ENCODE measurements at regions not wholly inside any gene's neighbourhood (a gene's known extent, or its start where the extent isn't known, plus 50 kb on each side); places are given as distances from the start of the nearest gene placed in this dataset.
"Not testable (repeated sequence)": the region's sequence is repeated elsewhere in the genome, so short reads cannot be mapped to it uniquely, and the experiment has no call there.

DNA sequence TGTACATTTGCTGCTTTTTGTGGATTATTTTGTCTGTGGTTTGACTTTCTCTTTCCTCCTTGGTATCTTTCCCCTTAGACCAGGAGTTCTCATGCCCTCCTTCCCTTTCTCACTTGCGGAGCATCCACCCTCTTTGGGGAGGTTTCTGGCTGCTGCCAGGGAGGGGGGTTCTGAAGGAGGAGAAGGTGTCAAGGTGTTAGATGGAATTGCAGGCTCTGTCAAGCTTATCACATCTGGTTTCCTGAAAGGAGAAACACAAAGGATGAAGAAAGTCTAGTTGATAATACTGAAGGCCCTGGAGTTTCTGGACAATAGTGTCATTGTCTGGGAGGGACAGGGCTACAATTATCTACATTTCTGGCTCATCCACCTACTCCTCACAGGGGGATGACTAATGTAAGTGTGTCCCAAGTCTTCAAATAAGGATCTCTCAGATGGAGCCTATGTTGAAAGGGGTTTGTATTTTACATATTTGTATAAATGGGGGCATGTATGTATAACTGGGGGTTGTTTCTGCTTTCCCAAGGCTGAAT, 217.3 kb upstream of the CCDC196 start:
- CTCF ChIA-PET, result no interaction called here
- POLR2A ChIA-PET, result no interaction called here

- ChIA-PET CTCF (no interaction called here), POLR2A (no interaction called here)
These were observed 213.9 kb upstream of the CCDC196 start for GRCh38 chr14:66272221-66272620.

GRCh38 chr14:66273261-66273832, 212.8 kb upstream of the CCDC196 start:
- ChIA-PET CTCF (interaction anchor here (0.5 kb wide), 1 partner anchor 86 kb away, joined by 3 read pairs; no protein-coding TSS in a partner anchor), POLR2A (no interaction called here)

DNA sequence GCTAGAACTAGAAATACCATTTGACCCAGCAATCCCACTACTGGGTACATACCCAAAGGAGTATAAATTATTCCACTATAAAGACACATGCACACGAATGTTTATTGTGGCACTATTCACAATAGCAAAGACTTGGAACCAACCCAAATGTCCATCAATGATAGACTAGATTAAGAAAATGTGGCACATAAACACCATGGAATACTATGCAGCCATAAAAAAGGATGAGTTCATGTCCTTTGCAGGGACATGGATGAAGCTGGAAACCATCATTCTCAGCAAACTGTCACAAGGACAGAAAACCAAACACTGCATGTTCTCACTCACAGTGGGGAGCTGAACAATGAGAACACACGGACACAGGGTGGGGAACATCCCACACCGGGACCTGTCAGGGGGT, 207.8 kb upstream of the CCDC196 start:
- CTCF ChIA-PET, POLR2A ChIA-PET: not testable (repeated sequence)

GRCh38 chr14:66281036-66281776, 205.0 kb upstream of the CCDC196 start:
- ChIA-PET POLR2A (no interaction called here), CTCF (no interaction called here)

DNA sequence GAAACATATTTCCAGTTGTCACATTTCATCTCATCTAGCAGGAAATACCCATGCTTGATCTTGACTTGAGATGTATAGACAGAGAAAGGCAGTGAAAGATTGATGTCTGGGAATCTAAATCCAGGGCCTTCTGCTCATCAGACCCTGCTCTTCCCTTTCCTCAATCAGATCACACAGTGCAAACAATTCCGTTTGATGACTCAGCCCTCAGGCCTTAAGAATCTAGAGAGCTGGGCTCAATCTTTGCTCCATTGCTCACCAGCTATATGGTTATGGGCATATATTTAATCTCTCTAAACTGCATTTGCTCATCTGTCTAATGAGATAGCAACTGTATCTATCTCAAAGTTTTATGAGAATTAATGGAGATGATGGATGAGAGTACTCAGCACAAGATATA, 201.8 kb upstream of the CCDC196 start:
- ChIA-PET CTCF (no interaction called here), POLR2A (no interaction called here)

GRCh38 chr14:66288511-66288910, 197.7 kb upstream of the CCDC196 start:
- ChIA-PET CTCF (no interaction called here), POLR2A (no interaction called here)

- ChIA-PET CTCF (no interaction called here), POLR2A (no interaction called here)
These were observed 194.4 kb upstream of the CCDC196 start for GRCh38 chr14:66291756-66292155.

DNA sequence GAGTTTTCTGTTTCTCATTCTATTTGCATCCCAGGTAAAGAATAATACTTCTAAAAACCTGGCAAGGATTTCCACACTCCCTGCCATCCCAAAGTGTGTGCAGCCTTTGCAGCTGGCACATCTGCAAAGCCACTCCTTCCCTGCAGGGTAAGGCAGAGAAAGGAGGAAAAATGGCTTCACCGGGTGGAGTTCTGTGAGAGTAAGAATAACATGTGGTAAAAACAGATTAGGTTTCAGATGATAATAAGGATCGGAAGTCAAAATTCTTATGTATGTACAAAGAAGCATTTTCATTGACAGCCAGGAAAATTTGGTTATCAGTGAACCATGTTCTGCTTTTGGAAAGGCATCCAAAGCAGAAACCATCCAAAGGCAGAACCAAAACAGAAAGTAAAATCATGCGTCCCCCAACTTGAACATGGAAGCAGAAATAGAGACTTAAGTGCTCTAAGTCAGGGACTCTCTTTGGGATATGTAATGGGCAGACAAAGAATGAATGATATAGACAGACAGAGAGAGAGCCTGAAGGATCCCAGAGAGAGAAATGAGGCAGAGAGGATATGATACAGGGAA, 192.6 kb upstream of the CCDC196 start:
- ChIA-PET CTCF (no interaction called here), POLR2A (no interaction called here)

DNA sequence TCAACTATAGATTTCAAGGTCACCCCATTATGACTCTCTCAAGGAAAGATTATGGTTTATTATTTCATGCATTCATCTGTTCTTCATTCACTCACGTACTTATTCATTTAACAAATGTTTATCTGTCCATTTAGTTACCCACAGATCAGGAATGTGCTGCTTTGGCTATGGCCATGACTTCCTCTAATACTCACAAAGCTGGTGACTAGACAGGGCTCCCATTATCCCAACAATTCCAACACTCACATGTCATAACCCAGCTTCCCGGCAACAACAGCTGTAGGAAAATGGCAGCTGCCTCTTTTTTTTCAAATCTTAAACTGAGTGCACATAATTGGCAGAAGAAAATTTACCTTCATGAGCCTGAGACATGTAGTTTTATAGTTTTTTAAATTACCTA, 190.8 kb upstream of the CCDC196 start:
- ChIA-PET CTCF (no interaction called here), POLR2A (no interaction called here)

DNA sequence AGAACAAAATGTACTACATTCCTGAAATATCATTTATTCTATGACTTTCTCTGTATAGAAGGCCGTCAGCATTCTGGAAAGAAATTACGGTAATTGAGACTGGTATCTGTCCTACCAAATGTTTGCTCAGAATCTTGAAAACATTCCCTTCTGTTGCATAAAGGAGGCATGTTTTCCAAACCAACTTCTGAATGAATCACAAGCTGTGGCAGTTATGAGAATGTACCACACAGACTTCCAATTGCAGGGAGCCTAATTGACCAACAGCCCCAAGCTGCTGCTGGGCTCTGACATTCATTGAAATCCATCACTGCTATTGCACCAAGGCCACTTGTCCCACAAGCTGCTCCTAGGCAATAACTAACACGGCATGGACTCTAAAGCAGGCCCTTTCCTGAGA, 185.3 kb upstream of the CCDC196 start:
- POLR2A ChIA-PET, result no interaction called here
- CTCF ChIA-PET, result no interaction called here

GRCh38 chr14:66306101-66306500, 180.1 kb upstream of the CCDC196 start:
- POLR2A ChIA-PET, result no interaction called here
- CTCF ChIA-PET, result no interaction called here

DNA sequence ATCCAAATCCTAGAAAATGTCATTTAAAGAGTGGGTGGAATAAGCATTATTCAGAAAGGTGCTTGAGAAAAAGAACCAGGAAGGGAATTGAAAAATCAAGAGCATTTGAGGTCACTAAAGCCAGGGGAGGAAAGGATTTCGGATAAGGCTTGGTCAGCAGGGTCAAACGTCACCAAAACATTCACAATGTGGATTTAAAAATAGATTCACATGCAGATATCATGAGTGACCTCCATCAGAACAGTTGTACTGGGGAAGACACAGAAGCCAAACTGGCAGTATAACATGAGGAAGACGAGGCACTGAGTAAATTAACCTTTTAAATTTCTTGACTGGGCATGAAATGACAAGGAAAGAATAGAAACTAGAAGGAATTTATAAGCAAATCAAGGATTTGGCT, 175.1 kb upstream of the CCDC196 start:
- ChIA-PET POLR2A (no interaction called here), CTCF (no interaction called here)

DNA sequence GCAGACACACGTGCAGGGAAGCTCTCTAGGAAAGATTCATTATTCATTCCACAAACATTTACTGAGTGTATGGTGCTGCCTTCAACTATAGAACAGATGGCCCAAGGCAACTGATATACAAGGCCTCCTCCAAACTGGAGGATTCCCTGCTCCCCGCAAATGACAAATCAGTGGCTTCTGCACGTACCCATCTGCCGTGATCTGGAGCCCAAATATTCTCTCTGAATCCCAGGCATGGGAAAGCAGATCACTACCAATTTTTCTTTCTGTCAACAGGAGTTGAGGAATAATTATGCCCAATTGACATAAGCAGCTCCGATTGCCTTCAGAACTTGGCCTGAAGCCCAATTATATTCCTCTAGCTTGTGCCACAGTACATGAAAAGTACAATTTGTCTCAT, 174.2 kb upstream of the CCDC196 start:
- CTCF ChIA-PET, result no interaction called here
- POLR2A ChIA-PET, result no interaction called here

- CTCF ChIA-PET, result no interaction called here
- POLR2A ChIA-PET, result no interaction called here
These were observed 173.7 kb upstream of the CCDC196 start for GRCh38 chr14:66312451-66312850.

DNA sequence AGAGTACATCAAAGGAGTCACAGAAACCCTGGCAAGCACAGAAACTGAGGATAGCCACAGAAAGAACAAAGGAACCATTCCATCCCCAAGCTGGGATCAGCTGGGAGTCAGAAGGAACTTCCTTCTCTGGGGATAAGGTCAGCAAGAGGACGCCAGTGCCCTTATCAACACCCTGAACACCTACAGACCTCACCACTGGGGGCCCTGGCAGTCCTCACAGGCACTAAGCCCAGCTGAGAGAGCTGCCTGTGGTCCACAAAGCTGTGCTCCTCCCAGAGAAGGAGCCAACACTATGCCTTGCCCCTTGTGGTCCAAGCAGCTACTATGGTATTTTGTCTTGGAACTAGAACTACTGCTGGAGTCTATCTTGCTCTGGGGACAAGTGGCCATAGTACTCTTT, 171.1 kb upstream of the CCDC196 start:
- CTCF ChIA-PET, result no interaction called here

GRCh38 chr14:66315548-66315947, 170.6 kb upstream of the CCDC196 start:
- ChIA-PET CTCF (no interaction called here), POLR2A (no interaction called here)

More for the DNA sequence above, 171.1 kb upstream of the CCDC196 start:
- POLR2A ChIA-PET, result no interaction called here

GRCh38 chr14:66322564-66322963, 163.6 kb upstream of the CCDC196 start:
- POLR2A ChIA-PET, result no interaction called here

DNA sequence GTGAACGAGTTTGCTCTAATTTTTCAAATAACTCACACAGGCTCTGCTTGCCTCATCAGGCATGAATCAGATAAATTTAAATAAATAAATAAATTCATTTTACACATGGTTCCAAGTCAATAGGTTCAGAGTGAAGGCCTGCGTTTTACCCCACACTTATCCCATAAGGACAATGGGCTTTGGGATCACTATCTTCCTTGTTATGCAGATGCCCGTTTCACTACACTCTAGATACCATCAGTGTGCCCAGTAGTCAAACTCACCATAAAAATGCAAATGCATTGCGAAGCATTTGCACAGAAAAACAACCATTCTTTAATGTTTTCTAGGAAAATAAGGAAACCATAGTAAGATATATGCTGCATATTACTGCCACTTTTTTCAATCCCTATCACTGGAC, 155.9 kb upstream of the CCDC196 start:
- ChIA-PET POLR2A (no interaction called here), CTCF (no interaction called here)

More at GRCh38 chr14:66322564-66322963, 163.6 kb upstream of the CCDC196 start:
- CTCF ChIA-PET, result no interaction called here

GRCh38 chr14:66330916-66331315, 155.3 kb upstream of the CCDC196 start:
- ChIA-PET CTCF (no interaction called here), POLR2A (no interaction called here)

DNA sequence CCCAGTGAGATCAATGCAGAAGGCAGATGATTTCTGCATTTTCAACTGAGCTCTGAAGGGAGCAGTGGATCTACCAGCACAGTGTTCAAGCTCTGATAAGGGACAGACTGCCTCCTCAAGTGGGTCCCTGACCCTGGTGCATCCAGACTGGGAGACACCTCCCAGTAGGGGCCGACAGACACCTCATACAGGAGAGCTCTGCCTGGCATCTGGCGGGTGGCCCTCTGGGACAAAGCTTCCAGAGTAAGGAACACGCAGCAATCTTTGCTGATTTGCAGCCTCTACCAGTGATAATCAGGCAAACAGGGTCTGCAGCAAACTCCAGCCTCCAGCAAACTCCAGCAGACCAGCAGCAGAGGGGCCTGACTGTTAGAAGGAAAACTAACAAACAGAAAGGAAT, 152.9 kb upstream of the CCDC196 start:
- POLR2A ChIA-PET, CTCF ChIA-PET: not testable (repeated sequence)

- CTCF ChIA-PET, result no interaction called here
- POLR2A ChIA-PET, result no interaction called here
These were observed 144.9 kb upstream of the CCDC196 start for GRCh38 chr14:66341239-66341638.

All from activated CD8-positive, alpha-beta memory T cell treated with anti-CD3 and anti-CD28 coated beads for 36 hours (primary cell).